ENCODE measurements at regions not wholly inside any gene's neighbourhood (a gene's known extent, or its start where the extent isn't known, plus 50 kb on each side); places are given as distances from the start of the nearest gene placed in this dataset.

GRCh38 chr1:119310301-119310700 is 58.3 kb upstream of the HAO2 start:
- TF ChIP-seq CTCF (IDR thresholded peaks at IDR 0.05) (no peak), POLR2A (IDR thresholded peaks at IDR 0.05) (no peak)
